HG03139 (cell line): ENCODE measurements at regions not wholly inside any gene's neighbourhood (a gene's known extent, or its start where the extent isn't known, plus 50 kb on each side); places are given as distances from the start of the nearest gene placed in this dataset.
"Not testable (repeated sequence)": the region's sequence is repeated elsewhere in the genome, so short reads cannot be mapped to it uniquely, and the experiment has no call there.

ENCODE experiments used
- ATAC-seq: cut with Tn5 transposase; IDR thresholded peaks from one replicate; pipeline ENCODE4 v1.9.1; 2021; ENCODE audit not compliant: unreplicated experiment

GRCh38 chr12:124675881-124676713 is 108.7 kb upstream of the NCOR2 start:
- no peak for ATAC-seq

- ATAC-seq: no peak
Measured at GRCh38 chr12:124674937-124675336, 107.5 kb upstream of the NCOR2 start.

GRCh38 chr12:124673801-124674617 is 106.6 kb upstream of the NCOR2 start:
- ATAC-seq: no peak

- ATAC-seq: not testable (repeated sequence)
Measured at GRCh38 chr12:124669271-124669721, 101.9 kb upstream of the NCOR2 start.

- ATAC-seq: no peak
Measured at GRCh38 chr12:124668602-124669001, 101.2 kb upstream of the NCOR2 start.

- ATAC-seq: no peak
Measured at GRCh38 chr12:124667506-124668326, 100.3 kb upstream of the NCOR2 start.

- ATAC-seq: no peak
Measured at GRCh38 chr12:124666722-124667259, 99.4 kb upstream of the NCOR2 start.

GRCh38 chr12:124665511-124665910 is 98.1 kb upstream of the NCOR2 start:
- no peak for ATAC-seq

GRCh38 chr12:124664395-124665111 is 97.1 kb upstream of the NCOR2 start:
- no peak for ATAC-seq

GRCh38 chr12:124663771-124664366 is 96.5 kb upstream of the NCOR2 start:
- ATAC-seq: no peak

GRCh38 chr12:124663206-124663605 is 95.8 kb upstream of the NCOR2 start:
- ATAC-seq: no peak

- ATAC-seq: no peak
Measured at GRCh38 chr12:124661341-124661740, 93.9 kb upstream of the NCOR2 start.

- no peak for ATAC-seq
Measured at GRCh38 chr12:124660851-124661250, 93.4 kb upstream of the NCOR2 start.

- no peak for ATAC-seq
Measured at GRCh38 chr12:124658806-124659402, 91.5 kb upstream of the NCOR2 start.

GRCh38 chr12:124658302-124658701 is 90.9 kb upstream of the NCOR2 start:
- no peak for ATAC-seq

- no peak for ATAC-seq
Measured at GRCh38 chr12:124656947-124657434, 89.6 kb upstream of the NCOR2 start.

GRCh38 chr12:124655698-124656516 is 88.5 kb upstream of the NCOR2 start:
- no peak for ATAC-seq

- ATAC-seq: no peak
Measured at GRCh38 chr12:124655048-124655697, 87.8 kb upstream of the NCOR2 start.
